ENCODE measurements at regions not wholly inside any gene's neighbourhood (a gene's known extent, or its start where the extent isn't known, plus 50 kb on each side); places are given as distances from the start of the nearest gene placed in this dataset.

DNA sequence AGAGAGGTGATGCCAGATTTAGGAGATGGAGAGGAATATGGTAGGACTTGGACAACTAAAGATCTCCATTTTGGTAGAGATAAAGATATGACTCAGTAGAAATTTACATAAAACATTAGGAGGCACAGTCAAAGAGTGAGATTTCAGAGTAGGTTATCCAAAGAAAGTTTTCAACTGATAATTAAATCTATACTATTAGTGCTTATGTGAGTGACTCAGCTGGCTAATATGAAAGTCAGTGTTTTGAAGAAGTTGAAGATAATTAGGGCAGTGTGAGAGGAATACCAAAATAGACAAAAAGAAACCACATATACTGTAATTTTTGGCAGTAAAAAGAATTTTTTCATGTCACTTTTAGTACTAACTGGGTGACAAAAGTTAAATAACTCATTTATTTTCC is 712.8 kb upstream of the HS3ST5 start:
- no peak for TF ChIP-seq POLR2A (IDR thresholded peaks at IDR 0.05; ENCODE audit: low read length)
- no peak for TF ChIP-seq GATA1 (IDR thresholded peaks at IDR 0.05; ENCODE audit: low read depth, low read length)
